Right lobe of liver (tissue), 6 donors: ENCODE measurements at regions not wholly inside any gene's neighbourhood (a gene's known extent, or its start where the extent isn't known, plus 50 kb on each side); places are given as distances from the start of the nearest gene placed in this dataset.

Experiments used
- ATAC-seq, 4 donors: fragments of 200-7000 bp; cut with Tn5 transposase; one replicate each; pipeline ENCODE4 v1.9.1; 2020; ENCODE audit warnings: mild to moderate bottlenecking in 4 of 4, moderate library complexity in 4 of 4
- DNase-seq, 3 donors: peaks; one replicate each; pipeline ENCODE4 v3.0.0-alpha.2; 2020
- H3K27ac ChIP-seq, 3 donors: fragments of 200-600 bp; one replicate each; pipeline ENCODE4 v1.8.0; 2022
- H3K27me3 ChIP-seq, 2 donors: fragments of 200-600 bp; one replicate each; pipeline ENCODE4 v1.8.0; 2022
- H3K36me3 ChIP-seq, 4 donors: fragments of 200-600 bp; sonication (generic) in 1 of 4; one replicate each; pipeline versions ENCODE4 v1.5.1 to v1.8.0; 2017 to 2022; ENCODE audit warnings: control low read depth in 1 of 4
- H3K4me1 ChIP-seq, 4 donors: fragments of 200-600 bp; sonication (generic) in 1 of 4; one replicate each; pipeline versions ENCODE4 v1.5.1 to v1.8.0; 2017 to 2022; ENCODE audit warnings: control low read depth in 1 of 4
- H3K4me3 ChIP-seq, 3 donors: fragments of 200-600 bp; one replicate each; pipeline ENCODE4 v1.8.0; 2022
- H3K9me3 ChIP-seq, 4 donors: fragments of 200-600 bp; sonication (generic) in 1 of 4; one replicate each; pipeline versions ENCODE4 v1.5.1 to v1.8.0; 2017 to 2022; ENCODE audit warnings: control low read depth in 1 of 4
- CTCF ChIP-seq, 4 donors: fragments of 200-600 bp in 3 of 4; fragments of 450-650 bp in 1 of 4; IDR thresholded peaks; one replicate each; pipeline versions ENCODE4 v1.5.1 to v1.8.0; 2016 to 2022; ENCODE audit warnings: antibody characterized with exemption in 4 of 4, mild to moderate bottlenecking in 2 of 4
- POLR2A ChIP-seq: fragments of 450-650 bp; IDR thresholded peaks from one replicate; pipeline ENCODE4 v1.6.1; 2017; ENCODE audit warnings: antibody characterized with exemption, mild to moderate bottlenecking
- WGBS: methylation state at CpG from one replicate; pipeline ENCODE4 v1.1.6; 2018; ENCODE audit warnings: low coverage, low lambda C conversion rate; ENCODE audit not compliant: insufficient coverage; ENCODE audit errors: missing lambda C conversion rate; 5-methylcytosine and 5-hydroxymethylcytosine counted together
- intact Hi-C, 2 donors: fragments of 100-400 bp; cut with DNase I; formaldehyde crosslinking; loops; one replicate each; pipeline versions ENCODE4 v1.11.2 to v1.14.1; 2022
- donor health status: DM: no; HTN: yes; CAD: no.
- donor health status: DM: no; HTN: no; CAD: no.
- donor health status: DM: no; HTN: no; CAD: no.
- donor health status: DM: no; HTN: yes; CAD: no.
- donor health status: DM: no; HTN: yes; CAD: no.

DNA sequence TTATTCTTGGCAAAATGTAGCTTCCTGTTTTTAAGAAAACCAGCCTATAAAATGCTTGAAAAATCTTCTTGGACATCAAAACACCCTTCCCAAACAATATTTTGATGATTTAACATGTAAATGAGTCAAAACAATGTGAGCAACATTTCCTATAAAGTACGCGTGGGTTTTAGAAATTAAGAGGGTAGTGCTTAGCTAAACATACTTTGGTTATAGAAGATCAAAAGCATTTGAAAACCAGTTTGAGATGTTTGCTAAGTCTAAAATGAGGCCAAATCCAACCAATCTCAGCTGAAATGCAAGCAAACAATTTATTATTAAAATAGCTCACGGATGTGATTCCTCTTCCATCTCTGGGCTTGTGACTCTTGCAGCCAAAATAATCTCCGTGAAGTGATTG lies 350.4 kb downstream of the TGFB2 start:
- no peak for ATAC-seq
- Histone ChIP-seq H3K4me3 (no peak overlapping the region), H3K27ac (no peak overlapping the region), H3K36me3 (no peaks in the 10 kb centered on the region), H3K4me1 (no peaks in the 10 kb centered on the region), H3K27me3 (no peaks in the 10 kb centered on the region), H3K9me3 (no peaks in the 10 kb centered on the region)
- intact Hi-C loops = no loop called here
- DNase-seq = no peak
- WGBS = 66% methylated on average over 4 of the region's 4 CpGs
- TF ChIP-seq POLR2A (no peak), CTCF (IDR thresholded peaks at IDR 0.05) (no peak)

DNA sequence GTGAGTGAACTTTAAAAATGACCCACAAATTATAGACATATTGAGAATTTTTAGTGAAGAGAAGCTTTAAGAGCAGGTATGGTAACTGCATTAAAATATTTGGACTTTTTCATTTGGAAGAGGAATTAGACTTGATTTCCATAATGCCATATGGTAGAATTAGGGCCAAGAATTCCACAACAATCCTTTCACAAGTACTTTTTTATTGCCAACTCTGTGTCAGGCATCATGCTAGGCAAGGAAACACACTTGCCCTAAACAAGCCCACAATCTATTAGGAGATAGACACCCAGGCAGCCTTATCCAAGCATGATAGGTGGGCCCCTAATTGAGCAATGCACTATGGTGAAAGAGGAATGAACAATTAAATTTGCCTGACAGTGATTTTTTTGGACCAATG lies 353.0 kb downstream of the TGFB2 start:
- Histone ChIP-seq H3K4me1 (no peaks in the 10 kb centered on the region), H3K27ac (no peak overlapping the region), H3K9me3 (no peaks in the 10 kb centered on the region), H3K4me3 (no peak overlapping the region), H3K36me3 (no peaks in the 10 kb centered on the region), H3K27me3 (no peaks in the 10 kb centered on the region)
- TF ChIP-seq POLR2A = no peak
- TF ChIP-seq CTCF (IDR thresholded peaks at IDR 0.05) = no peak
- DNase-seq = no peak
- ATAC-seq = no peak
- intact Hi-C loops = no loop called here

GRCh38 chr1:218699421-218699820 lies 354.3 kb downstream of the TGFB2 start:
- no peak for ATAC-seq
- DNase-seq = no peak
- H3K27me3 ChIP-seq = no peaks in the 10 kb centered on the region
- intact Hi-C loops = no loop called here
- TF ChIP-seq POLR2A = no peak
- TF ChIP-seq CTCF (IDR thresholded peaks at IDR 0.05) = no peak
- H3K9me3 ChIP-seq = no peaks in the 10 kb centered on the region
- no peaks in the 10 kb centered on the region for H3K36me3 ChIP-seq
- no peaks in the 10 kb centered on the region for H3K4me1 ChIP-seq
- WGBS = 45% methylated on average over 3 of the region's 3 CpGs
- no peak overlapping the region for H3K27ac ChIP-seq
- H3K4me3 ChIP-seq = no peak overlapping the region

GRCh38 chr1:218699865-218700264 lies 354.7 kb downstream of the TGFB2 start:
- H3K9me3 ChIP-seq = no peaks in the 10 kb centered on the region
- H3K4me1 ChIP-seq = no peaks in the 10 kb centered on the region
- TF ChIP-seq POLR2A (no peak), CTCF (IDR thresholded peaks at IDR 0.05) (no peak)
- DNase-seq = no peak
- H3K27ac ChIP-seq = no peak overlapping the region
- 78% methylated on average over 2 of the region's 2 CpGs for WGBS
- no peak overlapping the region for H3K4me3 ChIP-seq
- no peak for ATAC-seq
- H3K36me3 ChIP-seq = no peaks in the 10 kb centered on the region
- intact Hi-C loops = no loop called here
- H3K27me3 ChIP-seq = no peaks in the 10 kb centered on the region

GRCh38 chr1:218700666-218701065 lies 355.5 kb downstream of the TGFB2 start:
- Histone ChIP-seq H3K27ac (no peak overlapping the region), H3K9me3 (no peaks in the 10 kb centered on the region), H3K36me3 (no peaks in the 10 kb centered on the region), H3K4me1 (peaks cover 0 to 4% (median 1%) of the 10 kb centered on the region in 4 donors), H3K4me3 (no peak overlapping the region), H3K27me3 (no peaks in the 10 kb centered on the region)
- no peak for ATAC-seq
- DNase-seq = no peak
- intact Hi-C loops = no loop called here
- TF ChIP-seq CTCF (IDR thresholded peaks at IDR 0.05) (no peak), POLR2A (no peak)
- 75% methylated on average over 7 of the region's 7 CpGs for WGBS
